ENCODE measurements at regions not wholly inside any gene's neighbourhood (a gene's known extent, or its start where the extent isn't known, plus 50 kb on each side); places are given as distances from the start of the nearest gene placed in this dataset.
"Not testable (repeated sequence)": the region's sequence is repeated elsewhere in the genome, so short reads cannot be mapped to it uniquely, and the experiment has no call there.

DNA sequence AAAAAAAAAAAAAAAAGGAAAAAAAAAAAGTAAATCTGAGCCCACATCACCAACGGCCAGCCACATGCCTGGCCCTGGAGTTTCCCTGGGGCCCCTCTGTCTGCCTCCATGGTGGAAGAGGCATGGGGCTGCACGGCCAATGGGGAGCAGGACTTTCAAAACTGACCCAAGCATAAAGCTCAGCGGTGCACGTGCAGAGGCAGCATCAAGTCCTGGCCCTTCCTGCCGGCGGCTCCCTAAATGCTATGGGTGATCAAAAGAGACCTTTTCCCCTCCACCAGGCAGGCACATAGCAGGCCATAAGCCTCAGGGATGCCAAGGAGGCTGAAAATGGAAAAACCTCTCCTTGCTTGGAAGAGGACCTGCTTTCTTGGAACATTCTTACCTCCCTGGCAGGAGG is 94.3 kb downstream of the OAT start:
- no peak for DNase-seq

- no peak for DNase-seq
These were observed 94.9 kb downstream of the OAT start for GRCh38 chr10:124323806-124324205.

GRCh38 chr10:124323111-124323725 is 95.5 kb downstream of the OAT start:
- DNase-seq = no peak

DNA sequence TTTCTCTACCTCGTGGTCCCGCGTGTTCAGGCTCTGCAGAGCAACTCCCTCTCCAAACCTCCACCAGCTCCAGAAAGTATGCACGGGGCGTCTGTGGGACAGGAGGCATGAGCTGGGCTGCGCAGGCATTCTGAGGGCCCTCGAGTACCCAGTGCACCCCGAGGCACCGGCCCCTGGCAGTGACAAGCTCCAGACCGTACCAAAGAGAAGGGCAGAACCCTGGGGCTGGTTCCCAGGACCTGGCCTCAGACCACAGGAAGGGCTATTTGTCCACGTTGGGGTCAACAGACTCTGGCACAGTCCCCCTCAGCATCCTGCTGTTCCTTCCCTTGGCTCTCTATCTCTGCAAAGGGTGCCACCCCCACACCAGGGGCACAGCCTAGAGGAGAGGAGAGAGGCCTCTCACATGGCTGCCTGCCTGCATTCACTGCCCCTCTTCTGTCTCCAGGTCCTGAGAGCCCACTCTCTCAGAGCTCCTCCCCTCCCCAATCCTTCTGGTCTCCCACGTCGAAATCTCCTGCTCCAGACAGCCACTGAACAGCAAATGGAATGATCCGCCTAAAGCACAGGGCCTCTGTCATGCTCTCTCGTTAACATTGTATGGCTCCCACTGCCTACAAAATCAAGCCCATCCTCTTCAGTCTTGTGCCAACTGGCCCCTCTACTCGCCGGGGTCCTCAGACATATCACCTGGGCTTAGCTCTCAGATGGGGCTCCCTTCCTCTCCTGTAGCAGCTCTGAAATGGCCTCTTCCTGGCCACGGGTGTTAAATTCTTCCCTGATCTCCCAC is 96.3 kb downstream of the OAT start:
- DNase-seq = no peak

DNA sequence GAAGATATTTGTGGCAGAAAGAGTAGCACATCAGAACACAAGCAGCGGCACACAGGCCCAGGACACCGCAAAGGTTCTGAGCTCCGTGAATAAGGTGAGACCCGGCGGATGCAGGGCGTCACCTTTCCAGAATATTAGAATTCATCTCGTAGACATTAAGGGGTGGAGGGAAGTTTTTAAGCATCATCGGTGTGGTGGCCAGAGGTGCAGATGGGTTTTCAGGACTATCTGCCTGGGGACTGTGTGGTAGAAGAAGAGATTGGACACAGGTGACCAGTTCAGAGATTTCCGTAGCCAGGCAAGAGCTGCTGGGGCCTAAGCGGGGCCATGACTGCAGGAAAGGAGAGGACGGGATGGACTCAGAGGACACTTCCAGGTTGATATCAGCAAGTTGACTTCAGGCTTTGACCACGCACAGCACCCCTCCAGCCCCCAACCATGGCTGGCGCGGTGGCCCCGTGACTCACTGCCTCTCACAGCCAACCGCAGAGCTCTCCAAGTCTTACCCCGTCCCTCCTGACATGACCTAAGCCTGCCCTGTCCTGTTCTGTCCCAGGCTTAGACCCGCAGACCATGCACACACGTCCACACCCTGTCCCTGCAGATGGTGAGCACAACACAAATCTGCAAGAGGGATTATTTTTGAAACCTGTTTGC is 97.2 kb downstream of the OAT start:
- no peak for DNase-seq

DNA sequence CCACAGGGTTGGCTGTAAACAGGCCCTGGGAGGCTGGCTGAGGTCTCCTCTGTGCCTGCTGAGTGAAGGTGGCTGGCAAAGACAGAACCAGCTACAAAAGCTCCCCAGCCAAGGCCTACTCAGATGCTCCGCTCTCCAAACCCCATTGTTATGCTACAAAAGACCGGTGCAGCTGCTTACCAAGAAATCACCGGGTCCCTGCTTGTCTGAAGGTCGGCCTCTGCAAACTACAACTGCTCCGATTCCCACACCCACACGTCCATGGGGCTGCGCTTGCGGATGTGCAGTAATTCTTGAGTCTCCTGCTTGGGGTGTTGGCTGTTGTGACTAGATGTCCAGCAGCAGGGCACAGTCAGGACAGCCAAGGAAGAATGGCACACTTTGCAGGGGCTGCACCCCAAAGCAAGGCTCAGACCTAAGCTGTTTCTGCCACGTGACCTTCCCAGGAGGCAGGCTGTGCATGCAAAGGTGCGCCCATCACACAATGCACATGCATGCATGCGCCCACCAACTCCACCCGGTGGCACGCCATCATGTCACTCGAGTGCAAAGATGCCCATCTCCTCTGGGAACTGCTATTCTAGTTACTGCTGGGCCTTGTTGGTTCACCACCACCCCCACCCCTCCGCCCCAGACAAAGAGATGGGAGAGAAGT is 97.8 kb downstream of the OAT start:
- DNase-seq = no peak

- DNase-seq = peak; percentile 60
These were observed 98.8 kb downstream of the OAT start for GRCh38 chr10:124319926-124320391.

- DNase-seq = not testable (repeated sequence)
These were observed 99.2 kb downstream of the OAT start for GRCh38 chr10:124319520-124319919.

GRCh38 chr10:124318811-124319210 is 99.9 kb downstream of the OAT start:
- DNase-seq = no peak

GRCh38 chr10:124318076-124318475 is 100.6 kb downstream of the OAT start:
- DNase-seq = no peak

DNA sequence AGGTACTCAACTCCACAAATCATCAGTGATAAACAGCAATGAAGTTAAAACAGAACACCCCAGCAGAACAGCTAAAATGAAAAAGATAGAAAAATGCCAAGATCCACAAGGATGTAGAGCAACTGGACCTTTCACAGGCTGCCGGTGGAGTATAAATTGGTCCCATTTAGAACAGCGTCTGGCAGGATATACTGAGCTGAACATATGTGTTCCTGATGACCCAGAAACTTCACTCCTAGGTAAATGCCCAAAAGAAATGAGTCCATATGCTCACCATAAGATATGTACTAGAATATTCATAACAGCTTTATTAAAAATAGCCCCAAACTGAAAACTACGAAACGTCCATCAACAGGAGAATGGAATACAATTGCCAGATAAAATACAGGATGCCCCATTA is 102.4 kb downstream of the OAT start:
- DNase-seq = no peak

- DNase-seq = peak; percentile 27
These were observed 103.0 kb downstream of the OAT start for GRCh38 chr10:124315591-124316270.

DNA sequence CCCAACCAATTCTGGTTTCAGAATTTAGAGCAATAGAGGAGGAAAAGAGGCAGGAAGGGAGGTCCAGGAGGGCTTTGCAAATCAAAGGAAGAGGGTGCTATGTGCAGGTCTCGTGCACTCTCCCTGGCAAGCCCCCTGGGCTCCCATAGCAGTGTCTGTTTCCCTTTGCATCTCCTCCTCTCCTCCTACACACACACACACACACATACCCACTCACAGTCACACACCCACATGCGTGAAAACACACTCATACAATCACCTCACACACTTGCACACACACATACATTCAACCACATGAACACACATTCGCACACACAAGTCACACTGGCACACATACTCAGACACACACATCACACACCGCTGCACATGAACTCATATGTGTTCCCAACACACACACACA is 105.3 kb downstream of the OAT start:
- DNase-seq = no peak

GRCh38 chr10:124308811-124309210 is 109.9 kb downstream of the OAT start:
- no peak for DNase-seq

DNA sequence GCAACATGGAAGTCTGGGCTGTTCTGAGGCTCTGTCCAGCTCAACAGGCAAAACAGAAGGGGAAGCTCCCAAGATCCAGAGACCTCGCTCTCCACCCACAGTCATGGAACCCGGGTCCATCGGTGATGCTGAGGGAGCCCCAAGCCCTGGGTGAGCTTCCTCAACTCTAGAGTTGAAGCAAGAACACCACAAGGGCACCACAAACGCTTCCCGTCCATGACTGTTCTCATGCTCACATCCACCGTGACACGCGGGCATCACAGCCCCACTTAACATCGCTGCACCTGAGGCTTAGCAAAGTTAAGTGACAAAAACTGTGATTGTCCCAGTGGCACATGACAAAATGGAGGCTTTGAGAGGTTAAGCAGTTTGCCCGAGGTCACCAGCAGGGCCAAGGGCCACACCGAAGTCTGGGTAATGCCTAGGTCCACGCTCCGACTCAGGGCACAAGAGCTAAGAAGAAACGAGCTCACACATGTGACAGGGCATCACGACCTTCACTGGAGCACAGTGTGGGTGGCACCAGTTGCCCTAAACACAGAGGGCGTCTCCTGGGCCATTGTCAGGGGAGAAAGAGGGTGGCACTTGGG is 110.6 kb downstream of the OAT start:
- no peak for DNase-seq

DNA sequence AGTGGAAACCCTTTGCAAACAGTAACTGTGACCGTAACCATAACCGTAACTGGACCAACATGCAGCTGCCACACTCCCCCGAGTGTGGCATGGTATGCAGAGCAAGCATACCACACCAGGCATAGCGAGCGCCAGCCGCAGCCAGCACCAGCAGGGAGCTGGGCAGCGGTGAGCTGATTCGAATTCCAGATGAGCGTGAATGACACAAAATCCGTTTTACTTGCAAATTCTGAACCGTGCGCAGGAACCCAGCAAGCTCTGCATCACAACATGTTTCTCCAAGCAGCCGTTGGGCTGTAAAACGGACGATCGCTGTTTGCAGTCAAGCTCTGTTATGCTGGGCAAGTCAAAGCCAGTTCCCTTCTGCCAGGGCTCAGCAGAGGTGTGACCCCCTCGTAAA is 111.1 kb downstream of the OAT start:
- no peak for DNase-seq

DNA sequence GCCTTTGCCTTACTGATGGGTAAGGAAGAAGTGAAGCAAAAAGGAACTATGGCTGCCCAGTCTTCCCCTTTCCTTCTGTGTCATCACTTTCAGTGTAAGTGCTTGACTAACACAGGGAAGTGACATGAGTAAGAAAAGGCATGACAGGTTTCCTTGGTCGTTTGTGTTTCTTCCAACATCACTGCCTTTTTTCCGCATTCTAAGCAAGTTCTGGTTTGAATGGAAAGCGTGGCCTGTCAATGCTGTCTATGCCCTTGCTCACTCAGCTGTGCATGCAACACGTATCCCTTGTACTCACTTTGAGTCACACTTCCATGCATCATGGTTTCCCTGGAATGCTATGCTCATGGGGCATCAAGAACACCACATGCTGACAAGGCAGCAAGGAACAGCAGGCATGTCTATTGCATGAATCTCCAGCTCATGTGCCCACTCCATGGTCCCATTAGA is 111.8 kb downstream of the OAT start:
- peak; percentile 44 for DNase-seq

- no peak for DNase-seq
These were observed 112.2 kb downstream of the OAT start for GRCh38 chr10:124306520-124306919.

GRCh38 chr10:124305984-124306383 is 112.7 kb downstream of the OAT start:
- DNase-seq = no peak

- DNase-seq = no peak
These were observed 113.6 kb downstream of the OAT start for GRCh38 chr10:124305131-124305530.

- no peak for DNase-seq
These were observed 114.9 kb downstream of the OAT start for GRCh38 chr10:124303662-124304418.
